ELF-1 (cell line): ENCODE measurements at regions not wholly inside any gene's neighbourhood (a gene's known extent, or its start where the extent isn't known, plus 50 kb on each side); places are given as distances from the start of the nearest gene placed in this dataset.

Experiments
- DNase-seq: peaks from one replicate; pipeline ENCODE4 v3.0.0-alpha.2; 2016; ENCODE audit warnings: low read depth, low spot score

GRCh38 chr5:34587355-34588241 is 68.5 kb upstream of the RAI14 start:
- DNase-seq, result no peak

GRCh38 chr5:34589832-34590231 is 66.3 kb upstream of the RAI14 start:
- DNase-seq, result no peak

- DNase-seq, result no peak
These were observed 64.4 kb upstream of the RAI14 start for GRCh38 chr5:34591723-34592122.

GRCh38 chr5:34597034-34598027 is 58.8 kb upstream of the RAI14 start:
- DNase-seq, result no peak

GRCh38 chr5:34598177-34598794 is 57.8 kb upstream of the RAI14 start:
- no peak for DNase-seq

GRCh38 chr5:34599471-34600117 is 56.5 kb upstream of the RAI14 start:
- DNase-seq, result no peak

GRCh38 chr5:34600118-34600493 is 56.0 kb upstream of the RAI14 start:
- DNase-seq, result no peak

GRCh38 chr5:34603378-34603777 is 52.8 kb upstream of the RAI14 start:
- no peak for DNase-seq

GRCh38 chr5:34604119-34604675 is 51.9 kb upstream of the RAI14 start:
- DNase-seq, result no peak

- DNase-seq, result no peak
These were observed 50.0 kb upstream of the RAI14 start for GRCh38 chr5:34606101-34606500.
